ENCODE measurements at regions not wholly inside any gene's neighbourhood (a gene's known extent, or its start where the extent isn't known, plus 50 kb on each side); places are given as distances from the start of the nearest gene placed in this dataset.

- TF ChIP-seq EZH2phosphoT487 (IDR thresholded peaks at IDR 0.05; ENCODE audit: low read depth): no peak
- H3K27ac ChIP-seq (ENCODE audit: low read length): no peak overlapping the region
These were observed 489.2 kb downstream of the SATB2 start for GRCh38 chr2:198968545-198968944.

GRCh38 chr2:198966269-198966668 lies 491.5 kb downstream of the SATB2 start:
- Histone ChIP-seq H2AFZ (ENCODE audit: low read depth, low read length) (no peak overlapping the region), H3K79me2 (ENCODE audit: low read length) (no peaks in the 10 kb centered on the region), H3K9me3 (ENCODE audit: insufficient read depth, low read length) (no peaks in the 10 kb centered on the region), H3K4me2 (ENCODE audit: low read length) (no peak overlapping the region), H3K36me3 (replicated peaks; ENCODE audit: low read depth, low read length) (no peaks in the 10 kb centered on the region), H3K27me3 (ENCODE audit: low read depth, low read length) (no peaks in the 10 kb centered on the region), H3K4me1 (ENCODE audit: low read length) (no peaks in the 10 kb centered on the region), H4K20me1 (ENCODE audit: insufficient read depth, low read length) (no peaks in the 10 kb centered on the region), H3K9ac (ENCODE audit: low read length) (no peak overlapping the region), H3K27ac (ENCODE audit: low read length) (no peak overlapping the region), H3K4me3 (ENCODE audit: low read length) (no peak overlapping the region)
- TF ChIP-seq CTCF (IDR thresholded peaks at IDR 0.05; ENCODE audit: low read depth, low read length): no peak
- no peak for TF ChIP-seq EZH2phosphoT487 (IDR thresholded peaks at IDR 0.05; ENCODE audit: low read depth)

More at GRCh38 chr2:198968545-198968944, 489.2 kb downstream of the SATB2 start:
- Histone ChIP-seq H3K4me1 (ENCODE audit: low read length) (no peaks in the 10 kb centered on the region), H3K9ac (ENCODE audit: low read length) (no peak overlapping the region), H2AFZ (ENCODE audit: low read depth, low read length) (no peak overlapping the region), H4K20me1 (ENCODE audit: insufficient read depth, low read length) (no peaks in the 10 kb centered on the region), H3K27me3 (ENCODE audit: low read depth, low read length) (no peaks in the 10 kb centered on the region), H3K4me3 (ENCODE audit: low read length) (no peak overlapping the region), H3K36me3 (replicated peaks; ENCODE audit: low read depth, low read length) (no peaks in the 10 kb centered on the region), H3K9me3 (ENCODE audit: insufficient read depth, low read length) (no peaks in the 10 kb centered on the region), H3K4me2 (ENCODE audit: low read length) (no peak overlapping the region), H3K79me2 (ENCODE audit: low read length) (no peaks in the 10 kb centered on the region)

GRCh38 chr2:198961547-198961946 lies 496.2 kb downstream of the SATB2 start:
- Histone ChIP-seq H3K27ac (ENCODE audit: low read length) (no peak overlapping the region), H3K36me3 (replicated peaks; ENCODE audit: low read depth, low read length) (no peaks in the 10 kb centered on the region), H3K4me1 (ENCODE audit: low read length) (no peaks in the 10 kb centered on the region), H3K9me3 (ENCODE audit: insufficient read depth, low read length) (no peaks in the 10 kb centered on the region), H4K20me1 (ENCODE audit: insufficient read depth, low read length) (no peaks in the 10 kb centered on the region), H3K4me3 (ENCODE audit: low read length) (no peak overlapping the region), H2AFZ (ENCODE audit: low read depth, low read length) (no peak overlapping the region), H3K79me2 (ENCODE audit: low read length) (no peaks in the 10 kb centered on the region), H3K4me2 (ENCODE audit: low read length) (no peak overlapping the region), H3K9ac (ENCODE audit: low read length) (no peak overlapping the region), H3K27me3 (ENCODE audit: low read depth, low read length) (no peaks in the 10 kb centered on the region)
- no peak for TF ChIP-seq CTCF (IDR thresholded peaks at IDR 0.05; ENCODE audit: low read depth, low read length)
- no peak for TF ChIP-seq EZH2phosphoT487 (IDR thresholded peaks at IDR 0.05; ENCODE audit: low read depth)

GRCh38 chr2:198957181-198957580 lies 500.6 kb downstream of the SATB2 start:
- no peaks in the 10 kb centered on the region for H3K4me1 ChIP-seq (ENCODE audit: low read length)
- no peak overlapping the region for H3K4me3 ChIP-seq (ENCODE audit: low read length)
- H2AFZ ChIP-seq (ENCODE audit: low read depth, low read length): no peak overlapping the region
- no peak for TF ChIP-seq EZH2phosphoT487 (IDR thresholded peaks at IDR 0.05; ENCODE audit: low read depth)
- TF ChIP-seq CTCF (IDR thresholded peaks at IDR 0.05; ENCODE audit: low read depth, low read length): no peak
- H3K4me2 ChIP-seq (ENCODE audit: low read length): no peak overlapping the region
- H3K36me3 ChIP-seq (replicated peaks; ENCODE audit: low read depth, low read length): no peaks in the 10 kb centered on the region
- no peaks in the 10 kb centered on the region for H4K20me1 ChIP-seq (ENCODE audit: insufficient read depth, low read length)
- H3K79me2 ChIP-seq (ENCODE audit: low read length): no peaks in the 10 kb centered on the region
- H3K9ac ChIP-seq (ENCODE audit: low read length): no peak overlapping the region
- no peaks in the 10 kb centered on the region for H3K9me3 ChIP-seq (ENCODE audit: insufficient read depth, low read length)
- H3K27me3 ChIP-seq (ENCODE audit: low read depth, low read length): no peaks in the 10 kb centered on the region
- no peak overlapping the region for H3K27ac ChIP-seq (ENCODE audit: low read length)

GRCh38 chr2:198953328-198953727 lies 504.4 kb downstream of the SATB2 start:
- no peaks in the 10 kb centered on the region for H3K4me1 ChIP-seq (ENCODE audit: low read length)
- H3K79me2 ChIP-seq (ENCODE audit: low read length): no peaks in the 10 kb centered on the region
- H3K9me3 ChIP-seq (ENCODE audit: insufficient read depth, low read length): no peaks in the 10 kb centered on the region
- H3K36me3 ChIP-seq (replicated peaks; ENCODE audit: low read depth, low read length): no peaks in the 10 kb centered on the region
- H3K4me2 ChIP-seq (ENCODE audit: low read length): no peak overlapping the region
- H3K4me3 ChIP-seq (ENCODE audit: low read length): no peak overlapping the region
- no peak overlapping the region for H3K27ac ChIP-seq (ENCODE audit: low read length)
- H4K20me1 ChIP-seq (ENCODE audit: insufficient read depth, low read length): no peaks in the 10 kb centered on the region
- no peaks in the 10 kb centered on the region for H3K27me3 ChIP-seq (ENCODE audit: low read depth, low read length)
- no peak overlapping the region for H3K9ac ChIP-seq (ENCODE audit: low read length)
- H2AFZ ChIP-seq (ENCODE audit: low read depth, low read length): no peak overlapping the region
- TF ChIP-seq EZH2phosphoT487 (IDR thresholded peaks at IDR 0.05; ENCODE audit: low read depth): no peak
- no peak for TF ChIP-seq CTCF (IDR thresholded peaks at IDR 0.05; ENCODE audit: low read depth, low read length)

Measured in OCI-LY3 (cell line).